Right lobe of liver (tissue), 4 donors: ENCODE measurements at regions not wholly inside any gene's neighbourhood (a gene's known extent, or its start where the extent isn't known, plus 50 kb on each side); places are given as distances from the start of the nearest gene placed in this dataset.

ENCODE experiments used
- CTCF ChIP-seq, 4 donors: fragments of 200-600 bp in 3 of 4; fragments of 450-650 bp in 1 of 4; IDR thresholded peaks; one replicate each; pipeline versions ENCODE4 v1.5.1 to v1.8.0; 2016 to 2022; ENCODE audit warnings: antibody characterized with exemption in 4 of 4, mild to moderate bottlenecking in 2 of 4
- POLR2A ChIP-seq: fragments of 450-650 bp; IDR thresholded peaks from one replicate; pipeline ENCODE4 v1.6.1; 2017; ENCODE audit warnings: antibody characterized with exemption, mild to moderate bottlenecking
- donor health status: DM: no; HTN: no; CAD: no.
- donor health status: DM: no; HTN: no; CAD: no.
- donor health status: DM: no; HTN: yes; CAD: no.

- TF ChIP-seq POLR2A (no peak), CTCF (IDR thresholded peaks at IDR 0.05) (no peak)
Observed at GRCh38 chr2:192571636-192572035, 376.9 kb upstream of the TMEFF2 start.
